Heart right ventricle (tissue), 16 donors: ENCODE measurements at regions not wholly inside any gene's neighbourhood (a gene's known extent, or its start where the extent isn't known, plus 50 kb on each side); places are given as distances from the start of the nearest gene placed in this dataset.

ENCODE experiments used
- ATAC-seq, 8 donors: fragments of 200-7000 bp; cut with Tn5 transposase; one replicate each; pipeline ENCODE4 v1.9.1; 2020; ENCODE audit warnings: mild to moderate bottlenecking in 8 of 8, moderate library complexity in 8 of 8, moderate number of reproducible peaks in 1 of 8
- DNase-seq, 2 donors: peaks; one replicate each; pipeline ENCODE4 v3.0.0-alpha.2; 2020
- H3K27ac ChIP-seq, 10 donors: fragments of 200-600 bp; sonication (generic) in 2 of 10; one replicate each; pipeline versions ENCODE4 v1.5.0 to v1.8.0; 2020 to 2022; ENCODE audit warnings: mild to moderate bottlenecking in 3 of 10
- H3K27me3 ChIP-seq, 7 donors: fragments of 200-600 bp; one replicate each; pipeline ENCODE4 v1.8.0; 2021 to 2022; ENCODE audit warnings: mild to moderate bottlenecking in 2 of 7
- H3K36me3 ChIP-seq, 9 donors: fragments of 200-600 bp; sonication (generic) in 1 of 9; one replicate each; pipeline versions ENCODE4 v1.5.0 to v1.8.0; 2020 to 2022; ENCODE audit warnings: mild to moderate bottlenecking in 2 of 9
- H3K4me1 ChIP-seq, 9 donors: fragments of 200-600 bp; sonication (generic) in 1 of 9; one replicate each; pipeline versions ENCODE4 v1.5.0 to v1.8.0; 2020 to 2022; ENCODE audit warnings: mild to moderate bottlenecking in 4 of 9
- H3K4me3 ChIP-seq, 10 donors: fragments of 200-600 bp; sonication (generic) in 2 of 10; one replicate each; pipeline versions ENCODE4 v1.5.0 to v1.8.0; 2020 to 2022; ENCODE audit warnings: mild to moderate bottlenecking in 7 of 10, moderate library complexity in 2 of 10
- H3K9me3 ChIP-seq, 11 donors: fragments of 200-600 bp in 10 of 11; sonication (generic) in 2 of 11; one replicate each; pipeline versions ENCODE4 v1.5.0 to v1.8.0; 2013 to 2022; ENCODE audit warnings: mild to moderate bottlenecking in 2 of 11, control low read depth in 1 of 11, moderate library complexity in 1 of 11
- CTCF ChIP-seq, 9 donors: fragments of 200-600 bp; sonication (generic) in 2 of 9; IDR thresholded peaks; one replicate each; pipeline versions ENCODE4 v1.5.0 to v1.8.0; 2021 to 2022; ENCODE audit warnings: antibody characterized with exemption in 9 of 9, mild to moderate bottlenecking in 5 of 9, moderate library complexity in 1 of 9
- WGBS, 2 donors: extraction: QIAGEN DNeasy Blood & Tissue Kit; methylation state at CpG; one replicate each; pipeline ENCODE4 v1.1.7; 2013; ENCODE audit warnings: inconsistent platforms in 1 of 2; 5-methylcytosine and 5-hydroxymethylcytosine counted together
- intact Hi-C, 10 donors: fragments of 100-400 bp; cut with DNase I; formaldehyde crosslinking; loops; one replicate each; pipeline versions ENCODE4 v1.11.1 to v1.14.2; 2022
- donor health status: Arrhythmogenic right ventricular cardiomyopathy.
- donor health status: ischemic (EF 13 %, LVEDD 7.1; RV severe dilation, severe dysfunction).
- donor health status: healthy with polysubstance abuse.
- donor health status: DM: no; HTN: yes; CAD: no.
- donor health status: DM: no; HTN: no; CAD: no.
- donor health status: ischemic (EF 25% LVEDD 6.9; RV normal size, moderate dysfunction).
- donor health status: ischemic (EF 25% LVEDD 5.7; RV mildly dilated, moderate dysfunction).
- donor health status: healthy.
- donor health status: DM: yes; HTN: yes; CAD: no.
- donor health status: Ischemic cardiomyopathy.
- donor health status: ischemic (EF 35%, LVEDD 5.7; RV mildly dilated, moderate dysfunction).
- donor health status: nonischemic (EF 11% LVEDD 7.7; RV severe dilation, severe dysfunction).
- donor health status: DM: yes; HTN: yes; CAD: no.
- donor health status: PGD.
- donor health status: ischemic (EF 29% LVEDD 5.4; RV normal size, mild dysfunction).
- donor health status: nonischemic (EF 23%, LVEDD 6.1; RV moderate dilation, normal function).

GRCh38 chr4:163217505-163217904, 50.8 kb upstream of the NAF1 start:
- intact Hi-C loops, result no loop called here
- DNase-seq, result no peak
- Histone ChIP-seq H3K4me1 (no peaks in the 10 kb centered on the region), H3K27me3 (peaks cover 0 to 4% (median 0%) of the 10 kb centered on the region in 7 donors), H3K4me3 (no peak overlapping the region), H3K9me3 (peaks cover 0 to 5% (median 0%) of the 10 kb centered on the region in 11 donors), H3K27ac (no peak overlapping the region), H3K36me3 (no peaks in the 10 kb centered on the region)
- TF ChIP-seq CTCF (IDR thresholded peaks at IDR 0.05), result no peak
- 76 to 77% methylated on average over 3 of the region's 3 CpGs for WGBS, 2 donors
- no peak for ATAC-seq
